ENCODE measurements at regions not wholly inside any gene's neighbourhood (a gene's known extent, or its start where the extent isn't known, plus 50 kb on each side); places are given as distances from the start of the nearest gene placed in this dataset.

DNA sequence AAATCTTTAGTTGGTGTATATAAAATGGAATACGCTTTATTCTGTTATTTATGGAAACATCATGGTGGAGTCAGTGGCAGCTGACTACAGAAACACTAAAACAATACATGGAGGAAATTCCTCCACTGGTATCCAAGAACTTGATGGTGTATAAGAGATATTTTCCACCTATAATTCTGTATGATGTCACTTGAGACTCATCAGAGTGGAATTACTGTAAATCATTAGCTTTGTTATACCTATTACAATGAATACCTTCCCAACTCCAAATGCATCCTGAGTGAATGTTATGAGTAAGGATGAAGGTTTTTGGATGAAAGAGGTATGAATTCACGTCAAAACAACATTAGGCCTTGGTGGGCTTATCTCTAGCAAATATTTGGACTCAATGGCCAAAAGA lies 258.5 kb upstream of the SORL1-AS1 start:
- DNase-seq (no peak), ATAC-seq (no peak)
- no peaks in the 10 kb centered on the region for H3K9me3 Mint-ChIP-seq
- H3K36me3 Mint-ChIP-seq (ENCODE audit: insufficient read depth): no peaks in the 10 kb centered on the region
- peaks cover 2% of the 10 kb centered on the region for H3K27me3 Mint-ChIP-seq (ENCODE audit: low read depth)
- no peaks in the 10 kb centered on the region for H3K4me1 Mint-ChIP-seq (ENCODE audit: low read depth)
- no peak overlapping the region for H3K4me3 Mint-ChIP-seq

- ATAC-seq: no peak
- no peaks in the 10 kb centered on the region for H3K36me3 Mint-ChIP-seq (ENCODE audit: insufficient read depth)
- no peaks in the 10 kb centered on the region for H3K9me3 Mint-ChIP-seq
- H3K4me3 Mint-ChIP-seq: no peak overlapping the region
- no peaks in the 10 kb centered on the region for H3K4me1 Mint-ChIP-seq (ENCODE audit: low read depth)
- no peak for DNase-seq
- H3K27me3 Mint-ChIP-seq (ENCODE audit: low read depth): peaks cover 7% of the 10 kb centered on the region
Measured at GRCh38 chr11:121706884-121707420, 254.2 kb upstream of the SORL1-AS1 start.

DNA sequence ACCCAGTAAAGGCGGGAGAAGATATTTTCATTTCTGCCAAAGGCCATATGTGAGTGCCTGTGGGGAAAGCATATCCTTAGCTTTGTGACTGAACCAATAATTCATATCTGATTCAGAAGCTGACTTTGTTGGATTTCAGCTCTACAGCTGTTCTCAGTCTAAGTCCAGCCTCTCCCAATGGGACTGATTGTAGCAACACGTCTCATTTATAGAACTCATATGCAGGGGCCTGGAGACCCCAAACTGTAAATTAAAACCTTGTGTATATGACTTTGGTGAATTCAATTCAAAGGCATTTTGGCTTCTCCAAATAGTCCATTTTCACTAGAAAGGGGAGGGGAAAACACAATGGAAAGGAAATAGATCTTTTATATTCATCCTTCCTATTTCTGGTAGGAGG lies 250.4 kb upstream of the SORL1-AS1 start:
- DNase-seq: no peak
- peaks cover 7% of the 10 kb centered on the region for H3K27me3 Mint-ChIP-seq (ENCODE audit: low read depth)

DNA sequence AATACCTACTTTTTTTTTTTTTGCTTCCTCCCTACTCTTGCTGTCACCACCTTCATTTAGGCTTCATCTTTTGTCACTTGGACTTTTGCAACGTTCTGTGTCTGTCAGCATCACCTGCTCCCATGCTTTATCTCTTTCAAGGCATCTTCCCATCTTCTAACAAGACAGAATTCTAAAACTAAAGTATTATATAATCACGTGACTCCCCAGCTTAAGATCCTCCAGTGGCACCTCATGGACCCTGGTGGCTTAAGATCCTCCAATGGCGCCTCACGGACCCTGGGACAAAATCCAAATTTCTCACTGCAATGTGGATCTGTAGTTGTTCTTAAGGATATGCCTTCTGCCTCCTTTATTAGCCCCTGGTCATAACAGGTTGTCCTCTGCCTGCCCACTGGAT lies 248.2 kb upstream of the SORL1-AS1 start:
- peaks cover 5% of the 10 kb centered on the region for H3K27me3 Mint-ChIP-seq (ENCODE audit: low read depth)
- no peak for ATAC-seq
- H3K9me3 Mint-ChIP-seq: no peaks in the 10 kb centered on the region
- H3K4me3 Mint-ChIP-seq: no peak overlapping the region
- no peak for DNase-seq
- H3K36me3 Mint-ChIP-seq (ENCODE audit: insufficient read depth): no peaks in the 10 kb centered on the region
- H3K4me1 Mint-ChIP-seq (ENCODE audit: low read depth): no peaks in the 10 kb centered on the region

More for the DNA sequence above, 250.4 kb upstream of the SORL1-AS1 start:
- H3K4me3 Mint-ChIP-seq: no peak overlapping the region
- no peak for ATAC-seq
- H3K4me1 Mint-ChIP-seq (ENCODE audit: low read depth): no peaks in the 10 kb centered on the region
- no peaks in the 10 kb centered on the region for H3K9me3 Mint-ChIP-seq
- H3K36me3 Mint-ChIP-seq (ENCODE audit: insufficient read depth): no peaks in the 10 kb centered on the region

- H3K4me1 Mint-ChIP-seq (ENCODE audit: low read depth): no peaks in the 10 kb centered on the region
- no peaks in the 10 kb centered on the region for H3K36me3 Mint-ChIP-seq (ENCODE audit: insufficient read depth)
- no peaks in the 10 kb centered on the region for H3K9me3 Mint-ChIP-seq
- H3K4me3 Mint-ChIP-seq: no peak overlapping the region
- no peak for ATAC-seq
- no peak for DNase-seq
- peaks cover 8% of the 10 kb centered on the region for H3K27me3 Mint-ChIP-seq (ENCODE audit: low read depth)
Measured at GRCh38 chr11:121699801-121700200, 247.0 kb upstream of the SORL1-AS1 start.

DNA sequence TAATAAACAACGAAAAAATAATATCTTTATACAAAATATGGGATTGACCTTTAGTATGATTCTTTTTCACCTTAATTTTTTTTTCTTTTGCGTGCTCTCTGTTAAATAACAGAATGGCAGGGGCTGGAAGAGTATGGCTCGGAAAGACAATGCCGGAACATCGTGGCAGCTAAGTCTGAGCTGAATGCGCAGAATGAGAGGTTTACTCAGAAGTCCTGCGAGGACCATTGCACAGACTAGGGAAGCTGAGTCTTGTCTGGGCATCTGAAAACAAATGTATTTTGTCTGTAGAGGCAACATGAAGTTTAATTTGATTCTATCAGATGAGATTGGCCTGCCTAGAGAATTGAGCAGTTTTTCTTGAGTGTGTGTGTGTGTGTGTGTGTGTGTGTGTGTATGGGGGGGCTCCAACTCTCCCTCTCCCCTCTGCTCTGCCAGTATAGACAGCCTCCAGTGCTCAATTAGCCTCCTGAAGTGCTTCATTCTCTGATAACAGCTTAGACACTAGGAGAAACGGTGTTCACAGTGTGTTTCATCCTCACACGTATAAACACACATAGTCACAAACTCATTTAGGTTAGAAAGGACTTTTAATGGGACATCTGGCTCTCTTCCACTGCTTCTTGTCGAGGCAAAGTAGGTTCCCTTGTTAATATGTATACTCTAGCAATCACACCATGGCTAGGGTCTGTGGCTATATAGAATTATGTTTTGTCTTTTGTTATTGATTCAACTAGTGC lies 244.3 kb upstream of the SORL1-AS1 start:
- H3K9me3 Mint-ChIP-seq: no peaks in the 10 kb centered on the region
- H3K4me1 Mint-ChIP-seq (ENCODE audit: low read depth): no peaks in the 10 kb centered on the region
- no peaks in the 10 kb centered on the region for H3K36me3 Mint-ChIP-seq (ENCODE audit: insufficient read depth)
- H3K27me3 Mint-ChIP-seq (ENCODE audit: low read depth): peaks cover 2% of the 10 kb centered on the region
- H3K4me3 Mint-ChIP-seq: no peak overlapping the region
- ATAC-seq: no peak
- no peak for DNase-seq

DNA sequence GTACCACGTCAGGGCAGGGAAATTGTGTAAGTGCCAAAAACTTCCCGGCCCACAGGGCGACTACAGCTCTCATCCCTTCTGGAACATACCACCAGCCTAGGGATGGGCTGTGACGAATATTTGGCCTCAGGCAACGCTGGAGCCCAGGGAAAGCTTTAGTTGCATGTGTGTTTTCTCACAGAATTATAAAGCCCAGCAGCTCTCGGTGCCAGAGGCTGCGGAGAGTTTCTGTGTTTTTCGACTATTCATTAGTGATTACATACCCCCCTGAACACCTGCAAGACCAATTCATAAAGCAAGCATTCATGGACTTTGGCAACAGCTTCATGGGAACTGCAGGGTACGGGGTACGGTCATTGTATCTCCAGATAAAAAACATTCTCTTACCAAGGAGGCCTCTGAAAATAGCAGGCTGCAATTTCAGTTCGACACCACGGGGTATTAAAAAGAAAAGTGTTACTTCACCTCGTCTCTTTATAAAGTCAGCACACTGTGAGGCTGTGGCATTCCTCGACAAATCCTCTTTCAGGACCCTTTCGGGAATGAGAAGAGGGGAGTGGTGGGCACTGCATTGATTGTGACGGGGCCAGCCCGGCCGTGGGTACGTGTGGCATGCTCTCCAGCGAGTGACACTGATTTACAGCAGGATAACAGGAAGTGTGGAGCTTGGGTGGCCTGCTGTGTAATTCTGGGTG lies 243.6 kb upstream of the SORL1-AS1 start:
- H3K27me3 Mint-ChIP-seq (ENCODE audit: low read depth): peaks cover 2% of the 10 kb centered on the region
- H3K4me3 Mint-ChIP-seq: no peak overlapping the region

GRCh38 chr11:121692236-121692635 lies 239.5 kb upstream of the SORL1-AS1 start:
- no peak overlapping the region for H3K4me3 Mint-ChIP-seq
- peaks cover 10% of the 10 kb centered on the region for H3K27me3 Mint-ChIP-seq (ENCODE audit: low read depth)
- H3K9me3 Mint-ChIP-seq: no peaks in the 10 kb centered on the region
- H3K4me1 Mint-ChIP-seq (ENCODE audit: low read depth): no peaks in the 10 kb centered on the region
- H3K36me3 Mint-ChIP-seq (ENCODE audit: insufficient read depth): peaks cover 4% of the 10 kb centered on the region
- DNase-seq (no peak), ATAC-seq (no peak)

More for the DNA sequence above, 243.6 kb upstream of the SORL1-AS1 start:
- ATAC-seq (no peak), DNase-seq (no peak)
- Mint-ChIP-seq H3K9me3 (no peaks in the 10 kb centered on the region), H3K4me1 (ENCODE audit: low read depth) (no peaks in the 10 kb centered on the region), H3K36me3 (ENCODE audit: insufficient read depth) (no peaks in the 10 kb centered on the region)

GRCh38 chr11:121688860-121689614 lies 236.3 kb upstream of the SORL1-AS1 start:
- DNase-seq: no peak
- no peaks in the 10 kb centered on the region for H3K4me1 Mint-ChIP-seq (ENCODE audit: low read depth)
- H3K9me3 Mint-ChIP-seq: no peaks in the 10 kb centered on the region
- H3K36me3 Mint-ChIP-seq (ENCODE audit: insufficient read depth): peaks cover 4% of the 10 kb centered on the region
- ATAC-seq: no peak
- no peak overlapping the region for H3K4me3 Mint-ChIP-seq
- H3K27me3 Mint-ChIP-seq (ENCODE audit: low read depth): peaks cover 16% of the 10 kb centered on the region

DNA sequence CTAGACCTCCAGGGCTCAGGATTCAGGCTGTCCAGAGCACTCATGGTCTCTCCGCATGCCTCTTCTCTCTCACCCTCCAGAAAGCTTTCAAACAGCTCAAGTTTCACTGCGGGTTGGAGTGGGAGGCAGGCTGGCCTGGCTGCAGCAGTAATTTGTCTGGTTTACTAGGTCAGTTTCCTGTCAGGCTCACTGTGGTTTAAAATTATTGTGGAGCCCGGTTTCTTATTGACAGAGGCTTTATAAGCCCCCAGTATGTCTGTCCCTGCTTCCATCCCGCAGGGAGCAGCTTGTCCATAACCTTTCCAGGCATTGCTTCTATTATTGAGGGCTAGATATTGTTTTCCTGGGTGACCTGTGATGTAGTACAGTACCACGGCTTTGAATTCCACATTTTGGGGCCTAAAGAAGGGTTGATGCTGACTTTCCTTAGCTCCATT lies 235.3 kb upstream of the SORL1-AS1 start:
- Mint-ChIP-seq H3K27me3 (ENCODE audit: low read depth) (peaks cover 16% of the 10 kb centered on the region), H3K36me3 (ENCODE audit: insufficient read depth) (peaks cover 4% of the 10 kb centered on the region), H3K4me3 (no peak overlapping the region), H3K4me1 (ENCODE audit: low read depth) (no peaks in the 10 kb centered on the region), H3K9me3 (no peaks in the 10 kb centered on the region)
- DNase-seq (no peak), ATAC-seq (no peak)

- Mint-ChIP-seq H3K9me3 (no peaks in the 10 kb centered on the region), H3K36me3 (ENCODE audit: insufficient read depth) (peaks cover 2% of the 10 kb centered on the region), H3K4me1 (ENCODE audit: low read depth) (no peaks in the 10 kb centered on the region), H3K4me3 (no peak overlapping the region), H3K27me3 (ENCODE audit: low read depth) (peaks cover 14% of the 10 kb centered on the region)
- ATAC-seq (no peak), DNase-seq (no peak)
Measured at GRCh38 chr11:121683791-121684190, 231.0 kb upstream of the SORL1-AS1 start.

Measured in activated T-cell treated with anti-CD3 and anti-CD28 coated beads, Interleukin-2, amount 50 U/mL, for 4 hours (primary cell).